Nephron progenitor cell (in vitro differentiated cells): ENCODE measurements at regions not wholly inside any gene's neighbourhood (a gene's known extent, or its start where the extent isn't known, plus 50 kb on each side); places are given as distances from the start of the nearest gene placed in this dataset.
A peak's percentile ranks its signal among the peaks of the same experiment; 100 is the strongest.

Source experiments
- DNase-seq: peaks from one replicate; pipeline ENCODE4 v3.0.0; 2021
- H3K27ac Mint-ChIP-seq: 2 replicates; pipeline ENCODE4 v1.8.0; 2021; ENCODE audit warnings: mild to moderate bottlenecking, moderate library complexity, mixed read lengths
- H3K27me3 Mint-ChIP-seq: 2 replicates; pipeline ENCODE4 v1.8.0; 2021; ENCODE audit warnings: mild to moderate bottlenecking, low read depth, mixed read lengths; ENCODE audit not compliant: poor library complexity
- H3K36me3 Mint-ChIP-seq: 2 replicates; pipeline ENCODE4 v1.8.0; 2021; ENCODE audit warnings: low read depth, mixed read lengths
- H3K4me1 Mint-ChIP-seq: 2 replicates; pipeline ENCODE4 v1.8.0; 2021; ENCODE audit warnings: mixed read lengths
- H3K4me3 Mint-ChIP-seq: 2 replicates; pipeline ENCODE4 v1.8.0; 2021; ENCODE audit warnings: mild to moderate bottlenecking, moderate library complexity, mixed read lengths
- H3K9me3 Mint-ChIP-seq: 2 replicates; pipeline ENCODE4 v1.8.0; 2021; ENCODE audit warnings: mild to moderate bottlenecking, moderate library complexity, mixed read lengths
- CTCF ChIP-seq: fragments of 200-600 bp; sonication (generic); IDR thresholded peaks from 2 replicates; pipeline ENCODE4 v1.5.0; 2021; ENCODE audit warnings: antibody characterized with exemption

- no peaks in the 10 kb centered on the region for H3K9me3 Mint-ChIP-seq
- H3K27ac Mint-ChIP-seq: no peak overlapping the region
- H3K36me3 Mint-ChIP-seq: no peaks in the 10 kb centered on the region
- peaks cover 19% of the 10 kb centered on the region for H3K4me1 Mint-ChIP-seq
- no peak for DNase-seq
- H3K4me3 Mint-ChIP-seq: no peak overlapping the region
- no peak for TF ChIP-seq CTCF
- peaks cover 10% of the 10 kb centered on the region for H3K27me3 Mint-ChIP-seq
Observed at GRCh38 chr13:59452189-59452890, 711.4 kb downstream of the DIAPH3 start.

- peak overlapping the region; percentile 99 for H3K27ac Mint-ChIP-seq
- peaks cover 57% of the 10 kb centered on the region for H3K4me1 Mint-ChIP-seq
- no peak for TF ChIP-seq CTCF
- peak; percentile 19 for DNase-seq
- H3K27me3 Mint-ChIP-seq: peaks cover 3% of the 10 kb centered on the region
- peaks cover 5% of the 10 kb centered on the region for H3K36me3 Mint-ChIP-seq
- H3K4me3 Mint-ChIP-seq: peak overlapping the region; percentile 54
- no peaks in the 10 kb centered on the region for H3K9me3 Mint-ChIP-seq
Observed at GRCh38 chr13:59458908-59459579, 704.7 kb downstream of the DIAPH3 start.

- Mint-ChIP-seq H3K4me3 (no peak overlapping the region), H3K9me3 (no peaks in the 10 kb centered on the region), H3K27me3 (peaks cover 2% of the 10 kb centered on the region), H3K36me3 (peaks cover 5% of the 10 kb centered on the region), H3K27ac (no peak overlapping the region), H3K4me1 (peaks cover 66% of the 10 kb centered on the region)
- DNase-seq: no peak
- TF ChIP-seq CTCF: no peak
Observed at GRCh38 chr13:59459972-59460371, 703.8 kb downstream of the DIAPH3 start.

- Mint-ChIP-seq H3K4me3 (no peak overlapping the region), H3K4me1 (peaks cover 63% of the 10 kb centered on the region), H3K27ac (no peak overlapping the region)
Observed at GRCh38 chr13:59461411-59461810, 702.3 kb downstream of the DIAPH3 start.

GRCh38 chr13:59463023-59463422, 700.7 kb downstream of the DIAPH3 start:
- no peaks in the 10 kb centered on the region for H3K27me3 Mint-ChIP-seq
- H3K4me1 Mint-ChIP-seq: peaks cover 63% of the 10 kb centered on the region
- DNase-seq: no peak
- H3K27ac Mint-ChIP-seq: no peak overlapping the region
- H3K36me3 Mint-ChIP-seq: peaks cover 5% of the 10 kb centered on the region
- no peaks in the 10 kb centered on the region for H3K9me3 Mint-ChIP-seq
- no peak for TF ChIP-seq CTCF
- H3K4me3 Mint-ChIP-seq: no peak overlapping the region

More at GRCh38 chr13:59461411-59461810, 702.3 kb downstream of the DIAPH3 start:
- no peak for DNase-seq
- H3K9me3 Mint-ChIP-seq: no peaks in the 10 kb centered on the region
- TF ChIP-seq CTCF: no peak
- peaks cover 2% of the 10 kb centered on the region for H3K27me3 Mint-ChIP-seq
- peaks cover 5% of the 10 kb centered on the region for H3K36me3 Mint-ChIP-seq
